GM21526 (cell line): ENCODE measurements at regions not wholly inside any gene's neighbourhood (a gene's known extent, or its start where the extent isn't known, plus 50 kb on each side); places are given as distances from the start of the nearest gene placed in this dataset.

Experiments
- ATAC-seq: cut with Tn5 transposase; IDR thresholded peaks from one replicate; pipeline ENCODE4 v1.9.1; 2021; ENCODE audit warnings: moderate library complexity; ENCODE audit not compliant: unreplicated experiment, low FRiP score

DNA sequence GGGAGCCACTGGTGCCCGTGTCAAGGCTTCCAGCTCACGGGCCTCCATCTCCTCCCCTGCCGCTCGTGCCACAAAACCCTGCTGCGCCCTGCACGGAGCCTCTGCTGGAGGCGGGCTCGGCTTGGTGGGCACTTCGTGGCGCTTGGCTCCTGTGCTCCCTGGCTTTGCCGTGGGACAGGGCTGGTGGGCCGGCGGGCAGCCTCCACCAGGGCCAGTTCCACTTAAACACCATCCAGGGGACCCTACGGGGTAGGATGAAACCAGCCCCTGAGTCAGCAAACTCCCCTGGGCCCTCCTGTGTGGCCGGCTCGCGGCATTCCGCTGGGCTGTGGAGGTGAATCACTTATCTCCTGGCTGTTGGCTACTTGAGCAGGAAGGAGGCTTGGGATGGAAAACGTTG is 1304.6 kb downstream of the BRD1 start:
- no peak for ATAC-seq

DNA sequence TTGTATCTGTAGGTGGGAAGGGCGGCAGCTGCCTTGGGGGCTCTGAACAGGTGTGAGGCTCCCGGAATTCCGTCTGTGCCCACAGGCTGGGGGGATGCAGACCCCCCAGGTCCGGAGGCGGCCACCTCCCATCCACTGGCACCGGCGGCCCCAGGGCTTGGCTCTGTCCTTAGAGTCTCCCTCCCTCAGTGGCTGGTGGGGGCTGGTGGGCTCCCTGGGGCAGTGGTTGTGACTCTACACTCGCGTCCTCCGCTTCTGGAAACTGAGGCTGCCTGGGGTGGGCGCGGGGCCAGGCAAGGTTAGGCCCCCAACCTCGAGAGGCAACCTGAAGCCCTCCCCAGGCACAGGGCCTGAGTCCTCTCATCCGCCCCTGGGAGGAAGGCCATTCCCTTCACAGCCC is 1305.4 kb downstream of the BRD1 start:
- no peak for ATAC-seq

DNA sequence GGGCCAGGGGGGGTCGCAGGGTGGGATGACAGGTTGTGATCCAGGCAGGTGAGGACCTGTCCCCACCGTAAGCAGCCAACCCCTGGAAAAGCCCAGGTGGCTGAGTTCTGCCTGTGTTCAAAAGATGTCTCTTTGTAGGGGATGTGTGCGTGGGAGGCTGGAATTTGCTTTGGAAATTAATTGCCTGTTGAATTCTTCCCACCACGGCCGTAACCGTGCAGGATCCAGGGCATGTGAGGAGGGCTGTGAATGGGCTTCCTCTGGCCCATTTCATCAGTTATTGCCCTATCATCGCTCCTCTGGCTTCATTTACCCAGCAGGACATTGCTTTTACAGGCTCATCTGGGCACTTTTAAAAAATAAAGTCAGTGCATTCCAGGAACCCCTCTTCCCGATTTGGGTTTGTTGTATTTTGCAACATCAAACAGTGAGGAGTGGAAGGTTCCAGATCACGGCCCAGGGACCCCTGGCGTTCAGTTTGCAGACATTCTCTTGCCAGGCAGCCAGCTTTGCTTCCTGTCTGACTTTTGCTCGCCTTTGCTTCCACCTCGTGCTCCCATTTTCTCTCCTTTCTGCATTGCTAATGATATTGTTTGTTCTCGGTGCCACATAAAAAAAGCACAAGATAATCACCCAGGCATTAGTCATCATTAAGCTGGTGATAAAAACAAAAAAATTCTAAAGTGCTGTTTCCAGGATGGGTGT is 1306.6 kb downstream of the BRD1 start:
- ATAC-seq: no peak

DNA sequence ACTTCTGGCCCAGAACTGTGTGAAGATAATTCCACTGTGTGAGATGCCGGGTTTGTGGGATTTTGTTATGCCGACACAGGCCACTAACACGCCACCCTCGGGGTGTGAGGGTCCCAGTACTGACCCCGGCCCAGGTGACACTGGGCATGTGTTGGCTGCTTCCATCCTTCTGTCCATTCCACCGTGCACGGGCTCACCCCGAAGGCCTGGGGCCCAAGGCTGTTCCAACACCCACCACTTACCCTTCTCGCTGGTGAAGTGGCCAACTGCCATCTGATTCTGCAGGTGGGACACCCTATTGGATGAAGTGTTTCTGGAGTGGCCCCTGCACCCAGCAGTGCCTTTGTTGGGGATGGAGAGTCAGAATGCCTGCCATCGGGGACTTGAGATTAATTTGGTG is 1307.5 kb downstream of the BRD1 start:
- no peak for ATAC-seq

DNA sequence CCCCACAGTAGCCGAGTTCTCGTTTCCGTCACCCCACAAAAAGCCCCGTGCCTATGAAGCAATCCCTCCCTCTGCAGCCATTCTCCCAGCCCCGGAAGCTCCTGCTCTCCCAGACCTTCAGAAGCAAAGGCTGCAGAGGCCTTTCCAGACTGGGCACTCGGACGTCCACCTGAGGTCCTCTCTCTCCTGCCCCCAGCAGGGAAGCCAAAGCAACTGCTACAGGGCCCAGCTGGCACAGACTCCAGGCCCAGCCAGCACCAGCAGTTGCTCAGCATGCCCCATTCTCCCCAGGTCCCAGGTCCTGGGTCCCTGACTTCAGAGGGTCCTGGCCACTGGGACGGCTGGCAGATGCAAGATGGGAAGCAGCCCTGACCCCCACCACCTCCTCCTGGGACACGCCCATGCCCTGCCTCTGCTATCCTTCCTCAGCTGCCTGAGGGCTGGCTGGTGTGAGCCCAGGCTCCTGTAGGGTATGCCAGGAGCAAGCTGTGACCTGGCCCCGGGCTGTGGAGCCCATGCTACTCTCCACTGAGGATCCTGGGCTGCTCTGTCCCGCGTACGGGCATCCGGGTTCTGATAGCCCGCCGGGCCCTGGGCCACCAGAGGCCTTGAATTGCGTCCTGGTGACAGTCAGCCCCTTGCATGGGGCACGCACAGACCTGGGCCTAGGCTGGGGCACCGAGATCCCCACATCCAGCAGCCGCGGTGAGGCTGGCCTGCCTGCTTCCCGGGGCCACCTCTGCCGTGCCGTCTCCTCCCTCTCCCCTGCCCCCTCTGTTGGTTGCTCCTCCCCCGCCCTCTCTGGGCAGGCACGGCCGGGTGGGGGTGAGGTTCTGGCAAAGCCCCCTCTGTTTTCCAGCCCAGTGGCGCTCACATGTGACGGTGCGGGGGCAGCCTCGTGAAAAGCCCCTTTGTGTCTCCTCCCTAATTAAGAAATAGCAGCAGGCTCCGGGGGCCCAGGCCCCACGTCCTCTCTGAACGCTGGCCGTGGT is 1310.3 kb downstream of the BRD1 start:
- no peak for ATAC-seq

DNA sequence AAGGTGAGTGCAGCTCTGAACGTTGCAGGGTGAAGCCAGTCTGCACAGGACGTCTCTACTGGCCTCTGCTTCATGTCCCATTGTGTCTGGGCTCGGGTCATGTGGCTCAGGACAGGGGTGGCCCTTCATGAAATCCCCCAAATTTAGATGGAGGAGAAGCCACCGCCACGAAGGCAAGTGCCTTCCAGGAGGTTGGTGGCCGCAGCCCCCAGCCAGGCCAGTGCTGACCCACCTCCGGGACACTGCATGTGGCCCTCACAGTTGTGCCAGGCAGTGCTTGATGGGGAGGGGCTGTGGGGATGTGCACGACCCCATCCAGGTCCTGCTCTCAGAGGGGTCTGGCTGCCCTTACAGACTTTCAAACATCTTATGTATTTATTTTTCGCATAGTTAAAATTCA is 1311.1 kb downstream of the BRD1 start:
- ATAC-seq: no peak

DNA sequence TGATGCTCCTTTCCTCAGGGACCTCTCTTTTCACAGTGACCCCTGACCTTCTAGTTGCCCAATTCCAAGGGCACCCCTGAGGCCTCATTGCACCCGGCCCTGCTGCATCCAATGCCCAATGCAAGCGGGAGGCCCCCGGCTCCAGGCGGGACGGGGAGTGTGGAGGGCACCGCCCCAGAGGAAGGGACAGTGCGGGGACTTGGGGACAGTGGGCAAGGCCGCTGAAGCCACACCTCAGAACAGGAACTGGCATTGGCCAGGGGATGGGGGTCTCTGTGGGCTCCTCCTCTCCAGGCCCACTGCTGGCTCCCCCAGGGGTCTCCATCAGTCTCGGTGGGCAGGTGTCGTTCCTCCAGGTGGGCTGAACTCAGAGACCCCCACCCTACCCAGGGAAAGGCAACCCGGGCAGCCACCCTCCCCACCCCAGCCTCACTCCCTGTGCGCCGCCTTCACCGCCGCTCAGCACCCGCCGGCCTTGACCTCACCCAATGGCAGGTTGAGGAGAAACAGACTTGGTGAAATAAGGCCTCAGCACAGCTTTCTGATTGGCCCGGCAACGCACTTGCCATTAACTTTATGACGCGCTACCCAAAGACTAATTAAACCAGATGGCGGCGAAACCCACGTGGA is 1312.0 kb downstream of the BRD1 start:
- ATAC-seq: no peak

DNA sequence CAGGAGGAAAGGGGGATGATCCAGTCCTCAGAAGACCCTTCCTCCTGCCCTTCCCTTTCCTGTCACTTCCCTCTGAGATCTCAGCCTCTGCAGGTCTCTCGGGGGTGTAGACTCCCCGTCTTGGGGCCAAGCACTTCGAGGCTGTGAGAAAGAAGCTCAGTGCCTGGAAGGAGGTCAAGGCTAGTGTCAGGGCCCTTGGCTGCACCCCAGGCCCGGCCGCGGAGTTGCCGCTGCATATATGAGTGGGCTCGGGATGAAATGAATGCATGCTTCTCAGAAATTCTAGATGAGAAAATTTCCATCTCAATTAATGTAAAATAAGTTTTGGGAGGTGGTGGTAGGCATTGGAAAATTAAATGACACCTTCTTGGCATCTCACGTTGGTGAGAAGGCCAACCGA is 1313.7 kb downstream of the BRD1 start:
- no peak for ATAC-seq

DNA sequence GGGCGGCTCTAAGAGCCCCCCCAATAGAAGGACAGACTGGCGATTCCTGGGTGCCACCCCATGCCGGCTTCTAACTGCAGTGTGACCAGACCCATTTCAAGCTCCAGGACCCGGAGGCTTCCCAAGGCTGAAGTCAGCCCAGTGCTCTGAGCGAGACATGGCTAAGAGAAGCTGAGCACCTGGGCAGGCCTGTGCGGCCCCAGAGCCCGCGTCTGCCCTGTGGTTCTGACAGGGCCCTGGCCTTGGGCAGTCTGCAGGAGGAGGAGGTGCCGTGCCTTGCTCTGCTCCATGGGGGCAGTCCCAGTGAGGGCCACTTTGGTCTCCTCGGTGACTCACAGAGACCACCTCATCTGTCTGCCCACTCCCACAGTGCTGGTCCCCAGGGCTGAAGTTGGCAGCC is 1314.2 kb downstream of the BRD1 start:
- ATAC-seq: no peak

DNA sequence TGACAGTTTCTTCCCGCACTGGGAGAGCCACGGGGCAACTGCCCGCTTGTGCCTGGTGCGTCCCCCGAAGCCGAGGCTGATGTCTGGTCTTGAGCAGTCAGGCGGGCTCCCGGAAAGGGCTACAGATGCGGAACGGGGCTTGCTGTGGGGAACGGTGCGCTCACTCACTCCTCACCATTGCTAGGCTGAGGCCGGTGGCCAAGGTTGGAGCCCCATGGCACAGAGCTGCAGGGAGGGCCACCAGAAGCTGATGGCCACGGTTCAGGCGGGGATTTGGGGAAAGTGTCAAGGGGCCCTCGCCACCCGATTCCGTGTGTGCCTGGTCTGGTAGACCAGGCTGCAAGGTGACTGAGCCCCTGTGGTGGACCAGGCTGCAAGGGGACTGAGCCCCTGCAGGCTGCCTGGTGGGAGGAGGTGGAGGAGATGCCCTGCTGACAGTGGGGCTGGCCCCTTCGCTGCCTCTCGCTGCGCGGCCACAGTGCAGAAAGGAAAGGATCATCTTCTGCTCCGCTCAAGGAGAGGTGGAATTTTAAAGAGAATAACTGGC is 1315.8 kb downstream of the BRD1 start:
- ATAC-seq: no peak

DNA sequence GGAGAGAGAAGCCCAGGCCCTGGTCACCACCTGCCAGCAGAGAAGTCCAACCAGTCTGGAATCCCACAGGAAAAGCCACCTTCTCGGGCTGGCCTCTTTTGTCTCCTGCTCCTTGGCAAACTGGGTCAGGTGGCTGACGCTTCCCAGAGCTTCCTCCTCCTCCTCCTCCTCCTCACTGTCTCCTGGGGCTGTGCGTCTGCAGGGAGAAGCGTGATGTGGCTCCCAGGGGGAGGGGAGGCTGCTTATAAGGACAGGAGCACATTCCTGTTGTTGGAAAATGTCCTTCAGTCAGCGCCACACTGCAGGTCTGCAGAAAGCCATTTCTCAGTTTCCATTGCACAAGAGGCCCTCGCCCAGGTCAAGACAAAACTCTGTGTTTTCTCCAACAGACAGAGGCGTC is 1316.5 kb downstream of the BRD1 start:
- ATAC-seq: no peak

DNA sequence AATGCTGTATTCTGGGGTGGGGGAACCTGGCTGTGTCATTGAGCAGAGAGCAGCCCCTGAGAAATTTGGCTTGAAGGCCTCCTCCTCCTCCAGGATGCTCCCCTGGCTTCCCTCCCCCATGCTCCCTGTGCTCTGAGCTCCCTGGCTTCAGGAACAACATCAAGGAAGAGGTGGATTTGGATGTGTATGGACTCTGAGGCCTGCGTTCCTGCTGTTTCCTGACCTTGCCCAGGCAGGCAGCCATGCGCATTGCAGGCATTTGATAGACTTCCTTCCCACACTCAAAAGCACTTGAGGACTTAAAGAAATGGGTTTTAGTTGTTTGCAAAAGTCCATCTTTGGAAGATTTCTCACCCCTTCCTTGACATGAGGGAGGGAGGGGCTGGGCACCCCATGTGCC is 1317.1 kb downstream of the BRD1 start:
- no peak for ATAC-seq

DNA sequence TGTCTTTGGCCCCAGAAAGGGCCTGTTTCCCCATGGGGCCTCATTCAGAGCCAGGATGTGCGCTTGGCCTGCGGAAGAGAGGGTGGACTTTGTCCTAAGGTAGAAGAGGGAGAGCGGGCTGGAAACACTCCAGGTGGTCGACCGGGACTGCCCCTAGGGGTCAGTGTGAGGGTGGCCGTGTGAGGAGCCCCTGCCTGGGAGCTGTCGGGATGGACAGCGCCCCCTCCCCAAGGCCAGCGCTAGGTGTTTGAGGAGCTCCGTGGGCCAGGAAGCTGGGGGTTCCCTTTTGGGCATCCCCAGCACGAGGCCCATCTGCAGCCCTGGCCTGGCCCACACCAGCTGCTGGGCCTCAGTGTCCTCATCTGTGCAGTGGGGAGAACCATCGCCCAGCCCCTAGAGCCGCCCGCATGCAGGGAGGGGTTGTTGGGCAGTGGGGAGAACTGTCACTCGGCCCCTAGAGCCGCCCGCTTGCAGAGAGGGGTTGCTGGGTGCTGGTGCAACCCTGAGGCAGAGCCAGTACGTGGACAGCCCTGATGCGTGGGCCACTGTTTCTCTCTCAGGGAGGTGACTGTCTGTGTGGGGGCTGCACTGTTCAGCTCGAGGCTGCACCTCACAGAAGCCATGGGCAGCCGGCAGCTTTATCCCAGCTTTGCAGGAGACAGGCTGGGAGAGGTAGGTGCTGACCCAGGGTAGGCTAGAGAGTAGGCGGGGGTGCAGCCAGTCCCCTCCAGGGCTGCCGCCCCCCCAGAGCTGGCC is 1319.9 kb downstream of the BRD1 start:
- ATAC-seq: no peak

DNA sequence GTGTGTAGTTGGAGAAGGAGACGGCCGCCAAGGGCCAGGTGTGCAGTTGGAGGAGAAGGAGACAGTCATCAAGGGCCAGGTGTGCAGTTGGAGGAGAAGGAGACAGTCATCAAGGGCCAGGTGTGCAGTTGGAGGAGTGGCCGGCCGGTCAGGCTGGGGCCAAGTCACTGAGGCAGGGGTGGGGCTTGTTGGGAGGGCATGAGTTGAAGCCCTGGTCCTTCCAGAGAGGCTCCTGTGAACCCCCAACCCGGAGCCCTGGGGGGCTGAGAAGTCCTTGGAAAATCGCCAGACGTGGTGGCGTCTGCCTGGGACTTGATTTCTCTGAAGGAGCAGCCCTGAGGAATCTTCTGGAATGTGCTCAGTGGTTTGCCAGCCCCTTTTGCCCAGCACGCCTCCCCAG is 1320.5 kb downstream of the BRD1 start:
- ATAC-seq: no peak

DNA sequence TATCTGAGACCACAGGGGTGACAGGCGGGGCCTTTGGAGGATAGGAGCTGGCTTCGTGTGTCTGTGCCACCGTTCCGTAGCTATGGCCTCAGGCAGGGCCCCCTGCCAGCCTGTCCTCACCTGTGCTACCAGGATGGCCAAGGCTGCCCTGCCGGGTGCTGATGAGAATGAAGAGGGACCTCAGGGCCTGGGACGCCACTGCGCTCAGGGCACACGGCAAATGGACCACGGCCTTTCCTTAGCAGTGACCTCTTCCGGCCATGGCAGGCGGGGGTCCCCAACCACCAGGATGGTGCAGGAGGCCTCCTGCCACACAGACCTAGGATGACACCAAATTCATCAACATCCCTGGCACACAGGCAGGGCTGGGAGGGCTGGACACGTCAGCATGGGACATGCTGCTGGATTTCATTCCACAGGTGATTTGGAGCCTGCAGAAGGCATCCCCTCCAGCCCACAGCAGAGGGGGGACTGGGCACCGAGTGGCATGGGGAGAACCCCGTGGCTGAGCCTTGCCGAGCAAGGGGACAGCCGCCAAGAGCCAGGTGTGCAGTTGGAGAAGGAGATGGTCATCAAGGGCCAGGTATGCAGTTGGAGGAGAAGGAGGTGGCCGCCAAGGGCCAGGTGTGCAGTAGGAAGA is 1321.0 kb downstream of the BRD1 start:
- no peak for ATAC-seq

DNA sequence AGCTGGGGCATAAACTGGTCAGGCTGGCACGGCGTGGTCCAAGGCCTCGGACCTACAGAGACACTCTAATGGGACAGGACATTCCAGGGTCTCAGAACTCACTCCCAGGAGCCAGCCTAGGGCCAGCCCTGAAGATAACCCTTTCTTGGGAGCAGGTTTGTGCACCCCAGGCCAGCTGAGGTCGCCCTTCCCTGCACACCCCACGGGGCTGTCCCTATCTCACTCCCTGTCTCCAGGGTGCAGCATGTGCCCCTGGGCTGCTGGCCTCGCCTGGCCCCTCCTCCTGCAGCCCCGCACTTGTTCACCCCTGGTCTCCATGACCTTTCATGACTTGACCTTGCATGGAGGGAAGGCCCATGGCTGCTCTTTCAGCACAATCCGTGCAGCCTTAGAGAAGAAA is 1321.8 kb downstream of the BRD1 start:
- no peak for ATAC-seq

DNA sequence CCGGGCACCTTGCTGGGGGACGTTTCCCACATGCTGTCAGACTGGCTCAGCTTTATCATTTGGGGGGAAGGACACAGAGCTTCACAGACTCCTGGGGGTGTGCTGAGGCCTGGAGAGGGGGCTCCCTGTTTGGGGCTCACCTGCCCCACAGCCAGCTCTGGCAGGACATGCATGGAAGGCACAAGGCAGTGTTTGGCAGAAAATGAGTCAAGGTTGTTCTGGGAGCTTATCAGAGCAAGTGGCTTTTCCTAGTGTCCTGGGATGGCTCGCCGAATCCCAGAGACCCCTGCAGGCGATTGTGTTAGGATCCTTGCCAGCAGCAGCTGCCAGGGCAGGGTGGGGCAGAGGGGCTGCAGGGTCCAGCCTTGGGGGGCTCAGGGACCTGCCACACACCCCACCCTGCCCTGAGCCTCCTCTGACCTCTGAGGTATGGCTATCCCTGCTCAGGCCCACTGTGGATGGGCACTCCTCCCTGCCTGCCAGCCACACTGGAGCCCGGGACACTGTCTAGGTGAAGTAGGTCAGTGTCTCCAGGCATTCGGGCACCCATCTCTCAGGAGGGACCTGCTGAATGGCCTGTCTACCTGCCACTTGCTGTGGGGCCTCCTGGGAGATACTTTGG is 1323.0 kb downstream of the BRD1 start:
- ATAC-seq: no peak

DNA sequence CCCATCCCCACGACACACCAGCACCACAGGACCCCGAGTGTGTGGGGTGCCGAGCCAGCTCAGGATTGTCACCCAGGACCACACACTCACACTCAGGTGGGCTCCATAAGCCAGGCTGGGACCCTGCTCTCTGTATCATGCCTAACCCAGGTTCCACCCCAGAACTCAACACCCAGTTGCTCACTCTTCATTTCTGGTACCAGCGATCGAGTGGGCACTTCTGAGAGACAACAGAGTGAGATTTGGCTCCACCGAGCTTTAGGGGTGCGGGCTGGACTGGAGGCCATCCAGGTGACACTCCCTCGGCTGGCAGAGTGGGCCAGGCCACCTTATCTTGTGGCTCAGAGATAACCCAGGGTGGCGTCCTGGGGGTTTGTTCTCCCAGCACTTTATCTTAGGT is 1323.8 kb downstream of the BRD1 start:
- no peak for ATAC-seq

DNA sequence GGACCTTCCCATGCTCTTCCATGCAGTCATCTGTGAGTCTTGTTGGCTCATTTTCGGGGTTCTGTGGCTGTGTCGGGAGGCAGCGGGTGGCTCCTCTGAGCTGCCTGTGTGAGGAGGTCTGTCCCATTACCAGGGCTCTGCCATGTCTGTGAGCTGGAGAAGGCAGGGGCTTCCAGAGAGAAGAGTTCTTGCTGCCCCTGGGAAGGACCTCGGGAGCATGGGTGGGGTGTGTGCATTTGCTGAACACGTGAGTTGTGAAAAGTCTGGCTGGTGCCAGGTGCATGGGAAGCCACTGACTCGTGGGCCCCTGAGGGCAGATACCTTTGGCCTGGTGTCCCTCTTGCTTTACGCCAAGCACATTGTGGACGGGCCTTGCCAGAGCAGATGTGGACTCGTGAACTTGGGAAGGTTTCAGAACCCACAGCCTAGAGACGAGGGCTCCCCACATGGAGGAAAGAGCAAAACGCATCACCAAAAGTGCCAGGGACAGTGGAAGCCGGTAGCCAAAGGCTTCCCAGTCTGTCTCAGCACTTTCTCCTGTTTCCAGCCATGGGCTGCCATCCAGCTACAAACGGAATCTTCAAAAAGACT is 1324.5 kb downstream of the BRD1 start:
- ATAC-seq: no peak
